Neutrophil (primary cell): ENCODE measurements at regions not wholly inside any gene's neighbourhood (a gene's known extent, or its start where the extent isn't known, plus 50 kb on each side); places are given as distances from the start of the nearest gene placed in this dataset.

Experiments
- H3K27ac ChIP-seq: fragments of 200-600 bp; sonication (generic); 2 replicates; pipeline ENCODE4 v1.5.1; 2016; ENCODE audit warnings: mild to moderate bottlenecking, moderate library complexity
- H3K27me3 ChIP-seq: fragments of 200-600 bp; sonication (generic); 2 replicates; pipeline ENCODE4 v1.6.0; 2016; ENCODE audit warnings: mild to moderate bottlenecking
- H3K36me3 ChIP-seq: fragments of 200-600 bp; sonication (generic); 2 replicates; pipeline ENCODE4 v1.5.1; 2017
- H3K4me1 ChIP-seq, 2 experiments: fragments of 200-600 bp in 1 of 2; sonication (generic) in 1 of 2; 1 replicate in 1 of 2; 2 replicates in 1 of 2; pipeline versions ENCODE4 v1.5.1 to v1.6.1; 2013 to 2016; ENCODE audit warnings: low read depth in 1 of 2, low read length in 1 of 2, mild to moderate bottlenecking in 1 of 2, moderate library complexity in 1 of 2; ENCODE audit not compliant: control insufficient read depth in 1 of 2, insufficient read depth in 1 of 2
- H3K4me3 ChIP-seq, 2 experiments: fragments of 200-600 bp in 1 of 2; sonication (generic) in 1 of 2; 1 replicate in 1 of 2; 2 replicates in 1 of 2; pipeline ENCODE4 v1.5.1; 2013 to 2016; ENCODE audit warnings: low read depth in 1 of 2, low read length in 1 of 2, mild to moderate bottlenecking in 1 of 2, moderate library complexity in 1 of 2
- H3K9me3 ChIP-seq: fragments of 200-600 bp; sonication (generic); 2 replicates; pipeline ENCODE4 v1.5.1; 2016
- TF ChIP-seq, protein P1 (sequence below): fragments of 200-600 bp; sonication (generic); IDR thresholded peaks from 2 replicates; pipeline ENCODE4 v1.5.1; 2016; ENCODE audit warnings: antibody characterized with exemption

DNA sequence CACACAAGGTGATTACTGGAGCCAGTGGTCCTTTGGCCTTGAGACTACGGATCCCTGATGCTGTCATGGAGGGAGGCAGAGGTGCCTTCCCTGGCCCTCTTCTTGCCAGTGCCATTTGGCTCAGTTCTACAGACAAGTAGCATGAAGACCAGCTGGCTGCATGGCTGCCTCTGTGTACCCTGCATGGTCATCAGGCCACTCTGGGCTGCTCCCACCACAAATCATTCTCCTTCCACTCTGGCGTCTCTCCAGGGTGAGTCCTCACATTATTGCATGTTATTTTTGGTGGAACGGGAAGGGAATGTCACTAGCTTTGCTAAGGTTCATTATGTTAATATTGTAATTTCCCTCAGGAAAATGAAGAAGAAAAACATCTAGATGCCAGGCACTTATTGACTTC is 229.8 kb downstream of the VAPA start:
- H3K27ac ChIP-seq: no peak overlapping the region
- no peaks in the 10 kb centered on the region for H3K36me3 ChIP-seq
- TF ChIP-seq, protein P1, sequence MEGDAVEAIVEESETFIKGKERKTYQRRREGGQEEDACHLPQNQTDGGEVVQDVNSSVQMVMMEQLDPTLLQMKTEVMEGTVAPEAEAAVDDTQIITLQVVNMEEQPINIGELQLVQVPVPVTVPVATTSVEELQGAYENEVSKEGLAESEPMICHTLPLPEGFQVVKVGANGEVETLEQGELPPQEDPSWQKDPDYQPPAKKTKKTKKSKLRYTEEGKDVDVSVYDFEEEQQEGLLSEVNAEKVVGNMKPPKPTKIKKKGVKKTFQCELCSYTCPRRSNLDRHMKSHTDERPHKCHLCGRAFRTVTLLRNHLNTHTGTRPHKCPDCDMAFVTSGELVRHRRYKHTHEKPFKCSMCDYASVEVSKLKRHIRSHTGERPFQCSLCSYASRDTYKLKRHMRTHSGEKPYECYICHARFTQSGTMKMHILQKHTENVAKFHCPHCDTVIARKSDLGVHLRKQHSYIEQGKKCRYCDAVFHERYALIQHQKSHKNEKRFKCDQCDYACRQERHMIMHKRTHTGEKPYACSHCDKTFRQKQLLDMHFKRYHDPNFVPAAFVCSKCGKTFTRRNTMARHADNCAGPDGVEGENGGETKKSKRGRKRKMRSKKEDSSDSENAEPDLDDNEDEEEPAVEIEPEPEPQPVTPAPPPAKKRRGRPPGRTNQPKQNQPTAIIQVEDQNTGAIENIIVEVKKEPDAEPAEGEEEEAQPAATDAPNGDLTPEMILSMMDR: no peak
- no peaks in the 10 kb centered on the region for H3K9me3 ChIP-seq
- H3K4me3 ChIP-seq: no peak overlapping the region
- H3K27me3 ChIP-seq: no peaks in the 10 kb centered on the region
- H3K4me1 ChIP-seq: no peaks in the 10 kb centered on the region

DNA sequence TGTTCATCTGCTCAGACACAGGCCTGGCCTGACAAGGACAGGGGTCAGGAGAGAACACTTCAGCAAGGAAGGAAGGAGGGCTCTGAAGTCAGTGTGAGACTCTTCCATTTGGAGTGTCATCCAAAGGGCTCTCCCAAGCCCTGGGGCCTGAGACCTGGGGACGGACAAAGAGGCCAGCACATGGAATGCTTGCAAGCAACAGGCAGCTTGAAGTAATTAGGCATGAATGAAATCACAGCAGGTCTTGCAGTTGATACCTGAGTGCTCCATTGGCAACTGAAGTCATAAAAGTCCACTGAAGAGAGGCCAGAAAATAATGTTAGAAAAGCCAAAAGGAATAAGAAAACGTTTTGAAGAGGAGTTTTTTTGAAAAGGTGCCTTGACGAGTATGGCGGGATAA is 231.7 kb downstream of the VAPA start:
- H3K9me3 ChIP-seq: no peaks in the 10 kb centered on the region
- H3K27ac ChIP-seq: no peak overlapping the region
- H3K4me1 ChIP-seq: no peaks in the 10 kb centered on the region
- no peaks in the 10 kb centered on the region for H3K27me3 ChIP-seq
- no peaks in the 10 kb centered on the region for H3K36me3 ChIP-seq
- no peak overlapping the region for H3K4me3 ChIP-seq
- TF ChIP-seq, protein P1: no peak

DNA sequence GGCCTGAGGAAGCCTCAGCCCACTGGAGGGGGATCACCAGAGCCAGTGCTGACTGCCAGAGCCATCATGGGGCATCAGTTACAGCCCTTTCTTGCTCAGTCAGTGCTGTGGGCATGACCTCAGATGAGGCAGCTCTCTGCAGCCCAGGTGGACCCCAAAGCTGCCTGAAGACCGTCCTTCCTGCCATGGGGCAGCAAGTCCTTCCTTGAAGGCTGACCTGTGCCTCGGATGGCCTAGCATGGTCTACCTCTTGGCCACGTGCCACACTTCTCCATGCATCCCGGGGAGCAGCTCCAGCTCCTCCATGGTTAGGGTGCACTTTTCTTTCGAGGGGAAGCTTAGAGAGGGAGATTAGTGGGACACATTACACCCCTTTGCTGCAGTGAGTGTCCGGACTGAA is 233.4 kb downstream of the VAPA start:
- Histone ChIP-seq H3K4me1 (no peaks in the 10 kb centered on the region), H3K27me3 (no peaks in the 10 kb centered on the region), H3K9me3 (no peaks in the 10 kb centered on the region), H3K4me3 (no peak overlapping the region), H3K36me3 (no peaks in the 10 kb centered on the region), H3K27ac (no peak overlapping the region)
- TF ChIP-seq, protein P1: no peak

DNA sequence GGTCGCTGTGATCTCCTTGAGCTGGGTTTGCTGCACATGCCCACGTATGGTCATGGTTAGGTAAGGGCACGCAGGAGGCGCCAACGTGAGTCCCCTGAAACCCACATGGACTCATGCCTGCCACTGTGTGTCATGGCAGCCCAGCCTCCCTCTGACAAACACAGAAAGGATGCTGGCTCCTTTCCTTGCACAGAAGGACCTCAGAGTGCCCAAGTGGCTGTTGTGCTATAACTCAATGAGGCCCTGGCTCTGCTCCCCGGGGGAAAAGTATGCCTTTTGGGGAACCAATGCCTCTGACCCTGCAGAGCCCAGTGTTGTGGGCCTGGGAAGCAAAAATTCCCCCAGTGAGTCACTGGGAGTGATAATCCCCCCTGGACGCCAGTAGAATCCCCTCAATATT is 233.9 kb downstream of the VAPA start:
- H3K4me3 ChIP-seq: no peak overlapping the region
- no peaks in the 10 kb centered on the region for H3K27me3 ChIP-seq
- TF ChIP-seq, protein P1: no peak

DNA sequence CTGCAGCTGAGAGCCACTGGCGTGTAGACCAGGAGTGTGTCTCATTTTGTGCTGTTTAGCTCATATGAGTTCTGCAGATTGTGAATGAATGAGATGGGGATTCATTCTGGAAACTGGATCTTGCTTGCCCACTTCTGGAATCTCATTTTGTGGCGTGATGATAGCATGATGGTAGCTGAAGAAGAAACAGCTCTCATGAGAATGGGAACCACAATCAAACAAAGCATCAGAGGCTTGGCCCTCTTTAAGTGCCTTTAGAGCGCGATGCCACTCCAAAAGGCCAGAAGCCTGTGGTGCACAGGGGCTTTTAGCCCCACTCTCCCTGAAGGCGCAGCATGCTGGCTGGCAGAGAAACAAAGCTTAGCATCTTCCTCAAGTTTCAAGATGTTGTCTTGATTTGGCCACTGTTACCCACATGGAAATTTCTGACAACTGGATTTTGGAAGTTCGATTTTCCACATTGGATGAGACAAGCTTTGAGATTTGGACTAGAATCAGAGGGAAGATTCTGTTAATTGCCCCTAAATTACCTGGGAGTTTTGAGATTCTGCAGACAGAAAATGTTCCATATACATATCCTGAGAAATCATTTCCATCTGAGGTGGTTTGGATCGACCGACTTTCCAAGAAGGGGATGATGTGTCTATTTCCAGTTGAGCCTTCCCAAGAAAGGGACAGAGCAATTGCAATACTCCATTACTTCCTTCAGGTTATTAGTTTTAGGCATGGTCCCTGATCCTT is 234.5 kb downstream of the VAPA start:
- TF ChIP-seq, protein P1: no peak
- Histone ChIP-seq H3K27ac (no peak overlapping the region), H3K4me3 (no peak overlapping the region), H3K36me3 (no peaks in the 10 kb centered on the region), H3K27me3 (no peaks in the 10 kb centered on the region), H3K4me1 (no peaks in the 10 kb centered on the region), H3K9me3 (no peaks in the 10 kb centered on the region)

More for the DNA sequence above, 233.9 kb downstream of the VAPA start:
- no peaks in the 10 kb centered on the region for H3K36me3 ChIP-seq
- H3K9me3 ChIP-seq: no peaks in the 10 kb centered on the region
- no peak overlapping the region for H3K27ac ChIP-seq
- no peaks in the 10 kb centered on the region for H3K4me1 ChIP-seq
